ENCODE measurements at regions not wholly inside any gene's neighbourhood (a gene's known extent, or its start where the extent isn't known, plus 50 kb on each side); places are given as distances from the start of the nearest gene placed in this dataset.

- no peak for ATAC-seq (ENCODE audit: low read depth)
Observed at GRCh38 chr17:70848785-70849184, 679.5 kb downstream of the KCNJ2 start.

GRCh38 chr17:70855401-70856054 is 686.2 kb downstream of the KCNJ2 start:
- H3K36me3 Mint-ChIP-seq = no peaks in the 10 kb centered on the region
- POLR2A ChIA-PET = no interaction called here
- DNase-seq = no peak
- no peak for ATAC-seq (ENCODE audit: low read depth)
- no peak overlapping the region for H3K4me3 Mint-ChIP-seq
- no peak overlapping the region for H3K27ac Mint-ChIP-seq
- H3K9me3 Mint-ChIP-seq = peaks cover 9% of the 10 kb centered on the region
- H3K27me3 Mint-ChIP-seq = no peaks in the 10 kb centered on the region
- no peaks in the 10 kb centered on the region for H3K4me1 Mint-ChIP-seq

More at GRCh38 chr17:70848785-70849184, 679.5 kb downstream of the KCNJ2 start:
- H3K27me3 Mint-ChIP-seq = no peaks in the 10 kb centered on the region
- POLR2A ChIA-PET = no interaction called here
- H3K36me3 Mint-ChIP-seq = no peaks in the 10 kb centered on the region
- H3K9me3 Mint-ChIP-seq = peaks cover 1% of the 10 kb centered on the region
- no peak for DNase-seq
- no peak overlapping the region for H3K4me3 Mint-ChIP-seq
- no peak overlapping the region for H3K27ac Mint-ChIP-seq
- no peaks in the 10 kb centered on the region for H3K4me1 Mint-ChIP-seq

GRCh38 chr17:70857351-70857750 is 688.0 kb downstream of the KCNJ2 start:
- Mint-ChIP-seq H3K4me1 (no peaks in the 10 kb centered on the region), H3K27ac (no peak overlapping the region), H3K9me3 (peaks cover 12% of the 10 kb centered on the region), H3K36me3 (no peaks in the 10 kb centered on the region), H3K27me3 (no peaks in the 10 kb centered on the region), H3K4me3 (no peak overlapping the region)
- POLR2A ChIA-PET = no interaction called here
- ATAC-seq (ENCODE audit: low read depth) (no peak), DNase-seq (no peak)

GRCh38 chr17:70859829-70860228 is 690.5 kb downstream of the KCNJ2 start:
- H3K4me3 Mint-ChIP-seq = no peak overlapping the region
- no peaks in the 10 kb centered on the region for H3K4me1 Mint-ChIP-seq
- no peaks in the 10 kb centered on the region for H3K27me3 Mint-ChIP-seq
- no peak overlapping the region for H3K27ac Mint-ChIP-seq
- no peak for ATAC-seq (ENCODE audit: low read depth)
- H3K9me3 Mint-ChIP-seq = peaks cover 15% of the 10 kb centered on the region
- DNase-seq = no peak
- no peaks in the 10 kb centered on the region for H3K36me3 Mint-ChIP-seq
- POLR2A ChIA-PET = no interaction called here

- H3K27me3 Mint-ChIP-seq = no peaks in the 10 kb centered on the region
- POLR2A ChIA-PET = no interaction called here
- DNase-seq = no peak
- H3K4me1 Mint-ChIP-seq = no peaks in the 10 kb centered on the region
- H3K9me3 Mint-ChIP-seq = peaks cover 13% of the 10 kb centered on the region
- no peaks in the 10 kb centered on the region for H3K36me3 Mint-ChIP-seq
- H3K4me3 Mint-ChIP-seq = no peak overlapping the region
- no peak overlapping the region for H3K27ac Mint-ChIP-seq
- ATAC-seq (ENCODE audit: low read depth) = no peak
Observed at GRCh38 chr17:70862295-70862694, 693.0 kb downstream of the KCNJ2 start.

- H3K4me1 Mint-ChIP-seq = no peaks in the 10 kb centered on the region
- H3K27me3 Mint-ChIP-seq = no peaks in the 10 kb centered on the region
- no peak overlapping the region for H3K4me3 Mint-ChIP-seq
- no peaks in the 10 kb centered on the region for H3K36me3 Mint-ChIP-seq
- no peak overlapping the region for H3K27ac Mint-ChIP-seq
- ATAC-seq (ENCODE audit: low read depth) = no peak
- no peak for DNase-seq
- POLR2A ChIA-PET = no interaction called here
- peaks cover 13% of the 10 kb centered on the region for H3K9me3 Mint-ChIP-seq
Observed at GRCh38 chr17:70863436-70864248, 694.3 kb downstream of the KCNJ2 start.

DNA sequence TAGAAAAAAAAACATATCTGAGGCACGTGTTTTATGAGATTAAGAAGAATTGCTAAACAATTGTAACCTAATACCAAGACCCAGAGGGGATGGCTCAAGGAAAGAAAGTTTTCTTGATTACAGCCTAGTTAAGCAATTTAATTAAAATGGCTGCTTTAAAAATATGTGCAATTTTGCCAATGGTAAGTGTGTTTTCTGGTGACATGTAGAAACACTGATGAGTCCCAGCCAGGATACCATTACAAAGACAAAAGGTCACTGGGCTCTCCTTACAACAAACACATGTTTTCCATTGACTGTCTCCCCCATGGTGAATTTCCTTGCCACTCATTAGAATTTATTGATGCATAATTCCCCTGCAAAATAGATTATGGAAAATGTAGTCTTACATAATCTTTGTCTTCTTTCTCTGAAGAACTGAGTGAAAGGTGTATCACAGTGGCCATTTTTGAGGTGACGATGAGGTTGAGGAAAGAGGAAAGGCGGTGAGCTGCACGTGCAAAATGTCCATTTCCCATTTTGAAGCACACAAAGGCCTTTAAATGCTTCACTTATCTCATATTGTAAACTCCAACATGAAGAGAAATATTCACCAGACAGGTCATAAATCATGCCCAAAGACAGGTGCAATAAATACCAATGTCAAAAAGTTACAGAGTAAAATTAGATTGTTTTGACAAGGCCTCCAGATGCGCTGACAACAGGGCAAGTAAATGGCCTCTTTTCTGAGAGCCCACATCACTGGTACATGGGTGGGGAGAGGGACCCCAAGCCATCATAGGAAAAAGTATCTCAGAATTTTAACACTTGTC is 696.9 kb downstream of the KCNJ2 start:
- no peak for ATAC-seq (ENCODE audit: low read depth)
- no peaks in the 10 kb centered on the region for H3K4me1 Mint-ChIP-seq
- POLR2A ChIA-PET = no interaction called here

GRCh38 chr17:70868149-70868548 is 698.8 kb downstream of the KCNJ2 start:
- H3K27me3 Mint-ChIP-seq = no peaks in the 10 kb centered on the region
- no peaks in the 10 kb centered on the region for H3K36me3 Mint-ChIP-seq
- no peaks in the 10 kb centered on the region for H3K4me1 Mint-ChIP-seq
- ATAC-seq (ENCODE audit: low read depth) = no peak
- POLR2A ChIA-PET = no interaction called here
- no peak overlapping the region for H3K4me3 Mint-ChIP-seq
- DNase-seq = no peak
- no peak overlapping the region for H3K27ac Mint-ChIP-seq
- H3K9me3 Mint-ChIP-seq = peaks cover 3% of the 10 kb centered on the region

More for the DNA sequence above, 696.9 kb downstream of the KCNJ2 start:
- Mint-ChIP-seq H3K27ac (no peak overlapping the region), H3K9me3 (peaks cover 6% of the 10 kb centered on the region), H3K27me3 (no peaks in the 10 kb centered on the region), H3K36me3 (no peaks in the 10 kb centered on the region), H3K4me3 (no peak overlapping the region)
- no peak for DNase-seq

DNA sequence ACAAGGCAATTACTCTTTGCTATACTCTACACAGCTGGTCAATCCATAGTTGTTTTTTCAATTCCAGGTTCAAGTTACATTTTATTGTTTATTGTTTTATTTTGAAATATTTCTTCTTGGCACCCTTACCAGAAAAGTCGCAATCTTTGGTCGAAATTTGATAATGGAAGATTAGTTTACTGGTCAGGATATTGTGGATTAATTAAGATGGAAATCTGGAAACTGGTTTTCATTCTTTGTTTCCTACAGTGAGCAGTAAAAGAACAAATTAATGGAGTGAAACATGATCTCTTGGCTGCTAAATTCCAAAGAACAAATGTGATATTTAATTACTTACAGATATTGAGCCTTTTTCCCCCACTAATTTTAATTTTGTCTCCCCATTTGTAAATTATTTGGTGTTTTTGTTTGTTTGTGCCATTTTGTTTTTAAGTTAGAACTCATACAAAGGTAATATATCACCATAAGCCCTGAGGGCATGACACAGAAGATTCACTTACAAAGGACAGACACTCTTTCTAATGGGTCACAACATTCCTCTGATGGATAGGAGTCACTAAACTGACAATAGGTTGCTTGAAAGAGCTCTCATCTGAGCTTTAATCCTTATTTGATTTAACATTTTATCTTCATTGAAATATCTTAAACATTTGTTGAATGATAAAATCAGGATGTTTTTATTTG is 700.2 kb downstream of the KCNJ2 start:
- H3K4me1 Mint-ChIP-seq = no peaks in the 10 kb centered on the region
- DNase-seq (no peak), ATAC-seq (ENCODE audit: low read depth) (no peak)
- no peak overlapping the region for H3K4me3 Mint-ChIP-seq
- H3K36me3 Mint-ChIP-seq = no peaks in the 10 kb centered on the region
- peaks cover under 1% of the 10 kb centered on the region for H3K9me3 Mint-ChIP-seq
- H3K27me3 Mint-ChIP-seq = no peaks in the 10 kb centered on the region
- POLR2A ChIA-PET = no interaction called here
- H3K27ac Mint-ChIP-seq = no peak overlapping the region

- ATAC-seq (ENCODE audit: low read depth) = no peak
- no peaks in the 10 kb centered on the region for H3K4me1 Mint-ChIP-seq
- no peaks in the 10 kb centered on the region for H3K27me3 Mint-ChIP-seq
- no peak for DNase-seq
- H3K36me3 Mint-ChIP-seq = no peaks in the 10 kb centered on the region
- POLR2A ChIA-PET = no interaction called here
- no peak overlapping the region for H3K27ac Mint-ChIP-seq
- no peak overlapping the region for H3K4me3 Mint-ChIP-seq
- no peaks in the 10 kb centered on the region for H3K9me3 Mint-ChIP-seq
Observed at GRCh38 chr17:70871180-70871818, 702.0 kb downstream of the KCNJ2 start.

DNA sequence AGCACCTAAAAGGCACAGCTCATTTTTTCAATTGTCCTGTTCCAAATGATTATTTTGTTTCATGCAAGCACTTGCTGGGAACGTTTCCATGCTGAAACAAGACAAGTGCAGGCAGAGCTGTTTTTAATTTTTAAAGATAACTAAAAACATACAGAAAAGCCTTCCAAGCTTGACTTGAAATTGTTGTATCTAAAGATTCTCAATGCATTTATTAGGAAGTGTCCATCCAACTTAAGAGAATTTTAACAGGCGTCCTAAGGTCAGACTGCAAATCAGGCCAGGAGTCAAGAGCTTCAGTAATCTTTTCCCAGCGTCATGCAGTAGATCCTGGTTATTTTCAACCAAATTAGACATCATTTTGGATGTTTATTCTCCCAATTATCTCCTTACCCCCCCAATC is 702.8 kb downstream of the KCNJ2 start:
- no peak for DNase-seq
- POLR2A ChIA-PET = no interaction called here
- Mint-ChIP-seq H3K9me3 (no peaks in the 10 kb centered on the region), H3K27ac (no peak overlapping the region), H3K4me3 (no peak overlapping the region), H3K27me3 (no peaks in the 10 kb centered on the region), H3K4me1 (no peaks in the 10 kb centered on the region), H3K36me3 (no peaks in the 10 kb centered on the region)
- ATAC-seq (ENCODE audit: low read depth) = no peak

GRCh38 chr17:70875729-70876310 is 706.5 kb downstream of the KCNJ2 start:
- H3K9me3 Mint-ChIP-seq = no peaks in the 10 kb centered on the region
- no peaks in the 10 kb centered on the region for H3K27me3 Mint-ChIP-seq

GRCh38 chr17:70878879-70879278 is 709.5 kb downstream of the KCNJ2 start:
- H3K36me3 Mint-ChIP-seq = no peaks in the 10 kb centered on the region
- no peak for ATAC-seq (ENCODE audit: low read depth)

More at GRCh38 chr17:70875729-70876310, 706.5 kb downstream of the KCNJ2 start:
- DNase-seq (no peak), ATAC-seq (ENCODE audit: low read depth) (no peak)
- Mint-ChIP-seq H3K27ac (no peak overlapping the region), H3K4me1 (no peaks in the 10 kb centered on the region), H3K36me3 (no peaks in the 10 kb centered on the region), H3K4me3 (no peak overlapping the region)
- POLR2A ChIA-PET = no interaction called here

More at GRCh38 chr17:70878879-70879278, 709.5 kb downstream of the KCNJ2 start:
- POLR2A ChIA-PET = no interaction called here
- Mint-ChIP-seq H3K9me3 (no peaks in the 10 kb centered on the region), H3K4me1 (no peaks in the 10 kb centered on the region), H3K27me3 (no peaks in the 10 kb centered on the region), H3K4me3 (no peak overlapping the region), H3K27ac (no peak overlapping the region)
- DNase-seq = no peak
